Caki2 (cell line): ENCODE measurements at regions not wholly inside any gene's neighbourhood (a gene's known extent, or its start where the extent isn't known, plus 50 kb on each side); places are given as distances from the start of the nearest gene placed in this dataset.
"Not testable (repeated sequence)": the region's sequence is repeated elsewhere in the genome, so short reads cannot be mapped to it uniquely, and the experiment has no call there.

ENCODE experiments used
- DNase-seq: peaks from one replicate; pipeline ENCODE4 v3.0.0-alpha.2; 2015; ENCODE audit warnings: low read depth
- in situ Hi-C: cut with HindIII; loops from 2 replicates; pipeline ENCODE4 v1.10.0; 2016; ENCODE audit warnings: low sequenced_read_pairs, low pct_unique_long_range_greater_than_20kb, mixed read lengths

- no peak for DNase-seq
- in situ Hi-C loops = no loop called here
These were observed 368.3 kb upstream of the OLFM3 start for GRCh38 chr1:102365071-102365470.

DNA sequence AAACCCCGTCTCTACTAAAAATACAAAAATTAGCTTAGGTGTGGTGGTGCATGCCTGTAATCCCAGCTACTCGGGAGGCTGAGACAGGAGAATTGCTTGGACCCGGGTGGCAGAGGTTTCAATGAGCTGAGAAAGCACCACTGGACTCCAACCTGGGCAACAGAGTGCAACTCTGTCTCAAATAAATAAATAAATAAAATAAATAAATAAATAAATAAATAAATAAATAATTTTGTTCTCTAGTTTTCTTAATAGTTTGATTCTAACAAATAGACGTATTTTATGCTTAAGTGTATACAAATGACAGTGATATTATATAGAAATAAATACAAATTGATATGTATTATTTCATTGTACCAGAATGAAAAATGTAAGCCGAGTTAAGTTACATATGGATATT lies 339.9 kb upstream of the OLFM3 start:
- no peak for DNase-seq
- in situ Hi-C loops = no loop called here

- in situ Hi-C loops = no loop called here
- no peak for DNase-seq
These were observed 321.5 kb upstream of the OLFM3 start for GRCh38 chr1:102318104-102318806.

DNA sequence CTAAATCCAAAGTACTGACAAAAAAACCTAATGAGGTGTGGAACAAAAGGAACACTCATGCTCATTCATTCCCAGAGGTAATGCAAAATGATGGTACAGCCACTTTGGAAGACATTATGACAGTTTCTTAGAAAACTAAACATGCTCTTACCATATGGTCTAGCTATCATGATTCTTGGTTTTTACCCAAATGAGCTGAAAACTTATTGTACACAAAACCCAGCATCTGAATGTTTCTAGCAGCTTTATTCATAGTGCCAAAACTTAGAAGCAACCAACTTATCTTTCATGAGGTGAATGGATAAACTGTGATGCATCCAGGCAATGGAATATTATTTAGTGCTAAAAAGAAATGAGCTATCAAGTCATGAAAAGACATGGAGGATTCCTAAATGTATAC lies 318.4 kb upstream of the OLFM3 start:
- DNase-seq = no peak
- in situ Hi-C loops = no loop called here

DNA sequence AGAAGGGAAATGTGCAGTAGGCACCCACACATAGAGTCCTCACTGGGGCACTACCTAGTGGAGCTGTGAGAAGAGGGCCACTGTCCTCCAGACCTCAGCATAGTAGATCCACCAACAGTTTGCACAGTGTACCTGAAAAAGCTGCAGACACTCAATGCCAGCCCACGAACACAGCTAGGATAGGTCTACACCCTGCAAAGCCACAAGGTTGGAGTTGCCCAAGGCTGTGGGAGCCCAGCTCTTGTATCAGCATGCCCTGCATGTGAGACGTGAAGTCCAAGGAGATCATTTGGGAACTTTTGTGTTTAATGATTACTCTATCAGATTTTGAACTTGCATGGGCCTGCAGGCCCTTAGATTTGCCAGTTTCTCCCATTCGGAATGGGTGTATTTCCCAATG lies 299.4 kb upstream of the OLFM3 start:
- in situ Hi-C loops = no loop called here
- DNase-seq = no peak

DNA sequence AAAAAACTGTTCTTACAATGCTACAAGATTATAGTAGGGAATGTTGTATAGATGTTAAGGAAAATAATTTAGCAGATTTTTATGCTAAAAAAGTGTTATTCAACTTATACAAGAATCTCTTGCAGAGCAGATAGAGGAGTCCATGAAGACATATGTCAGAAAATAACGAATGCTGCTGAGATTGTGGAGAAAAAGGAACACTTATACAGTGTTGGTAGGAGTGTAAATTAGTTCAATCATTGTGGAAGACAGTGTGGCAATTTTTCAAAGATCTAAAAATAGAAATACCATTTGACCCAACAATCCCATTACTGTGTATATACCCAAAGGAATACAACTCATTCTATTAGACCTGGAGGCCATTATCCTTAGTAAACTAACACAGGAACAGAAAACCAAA lies 286.2 kb upstream of the OLFM3 start:
- in situ Hi-C loops = no loop called here
- no peak for DNase-seq

- in situ Hi-C loops = no loop called here
- DNase-seq = peak; percentile 25
These were observed 266.3 kb upstream of the OLFM3 start for GRCh38 chr1:102262994-102263393.

DNA sequence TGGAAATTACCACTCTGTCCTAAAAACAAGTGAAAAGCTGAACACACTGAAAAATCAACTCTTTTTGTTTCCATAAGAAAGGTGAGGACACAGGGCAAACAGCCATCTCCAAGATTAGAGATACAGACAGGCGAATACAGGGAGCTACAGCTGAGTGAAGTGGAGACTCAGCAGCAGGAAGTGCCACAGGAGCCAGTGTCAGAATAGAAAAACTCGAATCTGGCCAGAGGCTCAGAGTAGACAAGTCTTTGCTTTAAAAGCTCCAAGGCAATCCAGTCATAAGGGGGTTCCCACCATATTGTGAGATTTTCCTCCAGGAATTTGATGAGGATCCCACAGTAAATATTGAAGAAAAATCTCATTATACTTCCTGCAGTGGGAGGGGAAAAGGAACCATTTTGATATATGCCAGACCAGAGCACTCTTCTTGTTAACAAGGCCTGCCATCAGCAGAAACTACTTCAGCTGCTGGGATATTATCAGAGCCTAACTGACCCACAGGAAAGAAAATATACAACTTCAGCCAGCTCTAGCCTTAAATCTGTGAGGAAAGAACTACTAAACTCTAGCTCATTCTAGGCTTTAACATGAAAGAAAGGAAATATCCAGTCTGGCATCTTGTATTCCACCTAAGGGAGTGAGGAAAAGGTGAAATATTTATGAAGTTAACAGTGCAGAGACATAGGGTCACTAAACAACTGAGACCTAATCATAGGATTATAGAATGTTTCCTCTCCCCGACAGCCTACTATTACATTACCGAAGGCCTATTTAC lies 256.2 kb upstream of the OLFM3 start:
- in situ Hi-C loops = no loop called here
- DNase-seq = no peak

DNA sequence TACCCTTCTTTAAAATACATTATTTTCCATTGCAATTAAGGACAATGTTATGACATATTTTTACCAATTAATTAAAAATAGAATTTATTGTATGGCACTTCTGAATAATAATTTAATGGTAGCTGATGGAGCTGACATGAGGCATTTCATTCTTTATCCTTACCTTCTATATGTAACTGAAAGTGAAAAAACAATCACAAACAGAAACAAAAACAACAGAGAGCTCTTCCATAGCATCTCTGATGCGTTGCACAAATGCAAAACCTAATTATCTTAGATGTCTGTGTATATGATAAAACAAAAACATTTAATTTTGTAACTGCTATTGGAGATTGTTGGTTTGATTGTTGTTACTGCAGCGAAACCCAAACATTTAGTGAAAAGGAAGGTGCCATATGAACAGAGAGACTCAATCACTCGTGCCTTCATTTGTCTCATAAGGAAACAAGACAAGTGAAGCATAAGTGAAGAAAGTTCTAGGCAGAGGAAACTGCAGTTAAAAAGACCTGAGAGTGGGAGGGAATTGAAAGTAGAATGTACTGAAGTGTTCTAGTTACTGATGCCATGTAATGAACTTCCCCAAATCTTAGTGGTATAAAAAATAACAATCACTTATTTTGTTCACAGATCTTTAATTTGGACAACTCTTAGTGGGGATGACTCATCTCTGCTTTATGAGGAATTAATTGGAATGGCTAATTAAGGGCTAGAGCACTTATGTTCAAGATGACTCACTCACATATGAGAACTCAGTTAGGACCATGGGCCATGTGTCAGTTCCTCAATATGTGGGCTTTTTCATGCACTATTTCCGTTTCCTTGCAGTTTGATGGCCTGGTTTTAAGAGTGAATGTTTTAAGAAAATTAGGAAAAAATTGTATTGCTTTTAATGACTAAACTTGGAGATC lies 245.0 kb upstream of the OLFM3 start:
- DNase-seq = no peak
- in situ Hi-C loops = no loop called here

DNA sequence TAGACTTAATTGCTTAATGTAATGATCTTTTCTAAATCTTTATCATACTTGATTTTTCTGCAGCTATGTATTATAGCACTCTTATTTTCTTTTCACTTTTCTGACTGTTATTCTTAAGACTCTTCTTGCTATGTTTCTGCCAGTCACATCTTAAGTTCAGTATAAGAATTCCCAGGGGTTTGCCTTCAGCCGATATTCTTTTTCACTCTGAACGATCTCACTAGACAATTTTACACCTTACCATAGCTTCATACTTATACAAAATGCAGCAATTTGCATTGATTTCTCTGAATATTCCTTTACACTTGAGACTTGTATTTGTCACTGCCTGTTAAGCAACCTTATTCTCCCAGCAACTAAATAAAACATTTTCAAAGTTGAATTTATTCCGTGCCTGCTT lies 242.5 kb upstream of the OLFM3 start:
- DNase-seq = no peak
- in situ Hi-C loops = no loop called here

DNA sequence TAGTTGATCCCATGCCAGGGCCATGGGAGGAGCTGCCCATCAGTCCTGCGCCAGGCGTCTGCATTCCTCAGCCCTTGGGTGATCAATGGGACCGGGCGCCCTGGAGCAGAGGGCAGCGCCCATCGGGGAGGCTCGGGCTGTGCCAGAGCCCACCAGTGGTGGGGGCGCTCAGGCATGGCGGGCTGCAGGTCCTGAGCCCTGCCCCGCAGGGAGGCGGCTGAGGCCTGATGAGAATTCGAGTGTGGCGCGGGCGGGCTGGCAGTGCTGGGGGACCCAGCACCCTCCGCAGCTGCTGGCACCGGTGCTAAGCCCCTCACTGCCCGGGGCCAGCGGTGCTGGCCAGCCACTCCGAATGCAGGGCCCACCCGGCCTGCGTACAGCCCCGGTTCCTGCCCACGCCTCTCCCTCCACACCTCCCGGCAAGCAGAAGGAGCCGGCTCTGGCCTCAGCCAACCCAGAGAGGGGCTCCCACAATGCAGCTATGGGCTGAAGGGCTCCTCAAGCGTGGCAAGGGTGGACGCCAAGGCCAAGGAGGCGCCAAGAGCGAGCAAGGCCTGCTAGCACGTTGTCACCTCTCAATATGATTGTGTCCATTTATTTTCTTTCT lies 238.1 kb upstream of the OLFM3 start:
- no peak for DNase-seq
- in situ Hi-C loops = no loop called here

DNA sequence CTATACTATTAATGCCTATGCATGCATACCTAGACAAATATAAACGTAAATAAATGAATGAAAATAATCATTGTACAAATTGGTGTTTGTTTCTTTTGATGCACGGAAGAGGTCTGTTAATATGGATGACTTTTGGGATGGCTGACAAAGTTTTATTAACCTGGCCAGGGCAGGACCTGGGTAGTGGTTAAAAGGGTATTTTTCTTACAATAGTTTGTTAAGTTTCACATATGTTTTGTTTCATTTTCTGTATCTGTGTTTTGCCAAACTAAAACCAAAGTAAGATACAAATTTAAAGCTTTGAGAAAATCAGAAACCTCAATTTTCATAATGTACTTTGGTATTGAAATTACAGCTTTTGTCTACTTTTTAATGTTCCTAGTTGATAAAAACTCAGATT lies 222.7 kb upstream of the OLFM3 start:
- no peak for DNase-seq

DNA sequence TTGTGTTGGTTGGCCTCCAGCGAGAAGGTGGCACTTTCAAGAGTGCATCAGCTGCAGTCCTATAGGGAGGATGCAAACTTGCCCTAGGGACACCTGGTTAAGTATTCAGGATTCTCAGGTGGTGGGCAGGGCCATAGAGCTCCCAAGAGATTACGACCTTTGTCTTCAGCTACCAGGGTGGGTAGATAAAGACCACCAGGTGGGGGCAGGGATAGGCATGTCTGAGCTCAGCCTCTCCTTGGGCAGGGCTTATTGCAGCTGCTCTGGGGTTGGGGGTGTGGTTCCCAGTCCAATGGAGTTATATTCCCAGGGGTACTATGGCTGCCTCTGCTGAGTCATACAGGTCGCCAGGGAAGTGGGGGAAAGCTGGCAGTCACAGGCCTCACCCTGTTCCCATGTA lies 214.2 kb upstream of the OLFM3 start:
- in situ Hi-C loops, DNase-seq: not testable (repeated sequence)

More for the DNA sequence above, 222.7 kb upstream of the OLFM3 start:
- in situ Hi-C loops = no loop called here

DNA sequence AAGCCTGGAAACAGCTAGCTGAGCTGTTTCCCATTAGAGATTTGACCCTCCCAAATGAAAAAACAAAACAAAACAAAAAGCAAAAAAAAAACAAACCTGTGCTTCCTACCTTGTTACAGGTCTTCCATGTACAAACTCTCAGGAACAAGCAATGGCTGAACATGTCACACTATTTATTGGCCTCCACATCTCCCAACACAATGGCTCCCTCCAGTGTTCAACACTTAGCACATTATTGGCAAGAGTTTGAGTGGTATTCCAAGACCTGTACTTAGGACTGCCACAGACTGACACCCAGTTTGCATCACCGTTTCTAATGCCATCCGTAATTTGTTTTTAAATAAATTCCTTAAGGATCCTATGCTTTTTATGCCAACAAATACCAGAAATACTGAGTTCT lies 195.0 kb upstream of the OLFM3 start:
- peak; percentile 2 for DNase-seq
- in situ Hi-C loops = no loop called here

DNA sequence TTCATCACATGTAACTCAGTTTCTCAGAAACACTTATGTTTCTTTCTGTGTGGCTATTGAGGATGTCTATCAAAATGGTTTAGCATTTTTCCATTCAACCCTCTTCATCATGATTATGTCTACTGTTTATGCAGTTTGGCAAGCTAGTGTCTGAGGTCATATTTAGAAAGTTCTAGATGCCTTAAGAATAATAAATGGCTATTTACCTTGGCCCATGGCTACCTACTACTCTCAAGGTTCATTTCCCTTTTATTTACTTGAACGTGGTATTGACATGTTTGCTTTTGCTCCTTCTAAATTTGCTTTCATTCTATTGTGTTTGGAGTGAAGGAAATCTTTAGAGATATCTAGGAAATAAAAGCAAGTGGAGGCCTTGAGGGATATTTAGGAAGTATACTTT lies 193.7 kb upstream of the OLFM3 start:
- DNase-seq = no peak
- in situ Hi-C loops = no loop called here

GRCh38 chr1:102186536-102186935 lies 189.8 kb upstream of the OLFM3 start:
- DNase-seq = no peak
- in situ Hi-C loops = no loop called here

- DNase-seq = no peak
- in situ Hi-C loops = no loop called here
These were observed 188.5 kb upstream of the OLFM3 start for GRCh38 chr1:102185260-102185659.

- in situ Hi-C loops = no loop called here
These were observed 187.8 kb upstream of the OLFM3 start for GRCh38 chr1:102184477-102184876.

GRCh38 chr1:102183711-102184110 lies 187.0 kb upstream of the OLFM3 start:
- no peak for DNase-seq
- in situ Hi-C loops = no loop called here

More at GRCh38 chr1:102184477-102184876, 187.8 kb upstream of the OLFM3 start:
- DNase-seq = no peak
